H9 (cell line): ENCODE measurements at regions not wholly inside any gene's neighbourhood (a gene's known extent, or its start where the extent isn't known, plus 50 kb on each side); places are given as distances from the start of the nearest gene placed in this dataset.

Experiments used
- DNase-seq: peaks from one replicate; pipeline ENCODE4 v3.0.0-alpha.2; 2017
- H2AFZ ChIP-seq: one replicate; pipeline ENCODE4 v1.6.1; 2013; ENCODE audit warnings: mild to moderate bottlenecking, low read length, control low read depth, moderate library complexity
- H2AK5ac ChIP-seq: 2 replicates; pipeline ENCODE4 v1.6.1; 2013; ENCODE audit warnings: low read length, control low read depth, mixed read lengths; ENCODE audit not compliant: insufficient read length
- H2BK120ac ChIP-seq: one replicate; pipeline ENCODE4 v1.6.1; 2013; ENCODE audit warnings: low read depth, mild to moderate bottlenecking, low read length, control low read depth, inconsistent platforms; ENCODE audit not compliant: poor library complexity, severe bottlenecking
- H2BK12ac ChIP-seq: 2 replicates; pipeline ENCODE4 v1.6.1; 2013; ENCODE audit warnings: low read length, control low read depth, mixed read lengths, low read depth; ENCODE audit not compliant: insufficient read length
- H2BK15ac ChIP-seq: 2 replicates; pipeline ENCODE4 v1.6.1; 2013; ENCODE audit warnings: low read depth, low read length, control low read depth
- H2BK20ac ChIP-seq: one replicate; pipeline ENCODE4 v1.6.1; 2013; ENCODE audit warnings: low read depth, mild to moderate bottlenecking, low read length, control low read depth, inconsistent platforms; ENCODE audit not compliant: poor library complexity, severe bottlenecking
- H2BK5ac ChIP-seq: 2 replicates; pipeline ENCODE4 v1.6.1; 2013; ENCODE audit warnings: low read length, control low read depth, mixed read lengths; ENCODE audit not compliant: insufficient read length
- H3K14ac ChIP-seq: 2 replicates; pipeline ENCODE4 v1.6.1; 2013; ENCODE audit warnings: low read length, control low read depth; ENCODE audit not compliant: insufficient read depth
- H3K18ac ChIP-seq: 2 replicates; pipeline ENCODE4 v1.6.1; 2013; ENCODE audit warnings: low read depth, mild to moderate bottlenecking, mixed read lengths, low read length, control low read depth; ENCODE audit not compliant: insufficient read length
- H3K23ac ChIP-seq: 2 replicates; pipeline ENCODE4 v1.6.1; 2013; ENCODE audit warnings: low read length, control low read depth, mixed read lengths, low read depth; ENCODE audit not compliant: insufficient read length
- H3K23me2 ChIP-seq: 2 replicates; pipeline ENCODE4 v1.6.1; 2013; ENCODE audit warnings: low read depth, mild to moderate bottlenecking, mixed read lengths, low read length, control low read depth; ENCODE audit not compliant: insufficient read length, poor library complexity, severe bottlenecking
- H3K27ac ChIP-seq: 2 replicates; pipeline ENCODE4 v1.5.1; 2013; ENCODE audit warnings: low read length, control low read depth, mixed read lengths, low read depth; ENCODE audit not compliant: insufficient read length
- H3K27me3 ChIP-seq: 2 replicates; pipeline ENCODE4 v1.6.1; 2013; ENCODE audit warnings: low read length, control low read depth, inconsistent platforms; ENCODE audit not compliant: insufficient read depth
- H3K4ac ChIP-seq: 2 replicates; pipeline ENCODE4 v1.6.1; 2013; ENCODE audit warnings: low read depth, mild to moderate bottlenecking, control low read depth, inconsistent platforms, low read length, moderate library complexity
- H3K4me1 ChIP-seq: 2 replicates; pipeline ENCODE4 v1.6.1; 2013; ENCODE audit warnings: low read length, control low read depth, inconsistent platforms; ENCODE audit not compliant: insufficient read depth
- H3K4me2 ChIP-seq: 2 replicates; pipeline ENCODE4 v1.6.1; 2013; ENCODE audit warnings: low read length, control low read depth, mixed read lengths; ENCODE audit not compliant: insufficient read length, insufficient read depth
- H3K56ac ChIP-seq: 2 replicates; pipeline ENCODE4 v1.6.1; 2013; ENCODE audit warnings: low read depth, mild to moderate bottlenecking, mixed read lengths, low read length, control low read depth; ENCODE audit not compliant: insufficient read length
- H3K79me1 ChIP-seq: 2 replicates; pipeline ENCODE4 v1.6.1; 2013; ENCODE audit warnings: low read depth, mild to moderate bottlenecking, moderate library complexity, low read length, control low read depth, inconsistent platforms; ENCODE audit not compliant: insufficient read depth, poor library complexity, severe bottlenecking
- H3K79me2 ChIP-seq: 2 replicates; pipeline ENCODE4 v1.6.1; 2013; ENCODE audit warnings: low read length, control low read depth, inconsistent platforms; ENCODE audit not compliant: insufficient read depth
- H3K9ac ChIP-seq: 2 replicates; pipeline ENCODE4 v1.6.1; 2013; ENCODE audit warnings: low read length, control low read depth, mixed read lengths; ENCODE audit not compliant: insufficient read length; ENCODE audit errors: extremely low read depth
- H3K9me3 ChIP-seq: one replicate; pipeline ENCODE4 v1.6.1; 2013; ENCODE audit warnings: low read depth, low read length, inconsistent platforms; ENCODE audit not compliant: control insufficient read depth
- H3T11ph ChIP-seq: one replicate; pipeline ENCODE4 v1.6.1; 2013; ENCODE audit warnings: mild to moderate bottlenecking, low read length, control low read depth, inconsistent platforms
- H4K20me1 ChIP-seq: one replicate; pipeline ENCODE4 v1.6.1; 2013; ENCODE audit not compliant: control insufficient read depth, insufficient read length, insufficient read depth
- H4K5ac ChIP-seq: 2 replicates; pipeline ENCODE4 v1.6.1; 2013; ENCODE audit warnings: low read depth, mild to moderate bottlenecking, mixed read lengths, low read length, control low read depth; ENCODE audit not compliant: insufficient read length
- H4K8ac ChIP-seq: replicated peaks from 2 replicates; pipeline ENCODE4 v1.6.1; 2013; ENCODE audit warnings: low read length, control low read depth, mixed read lengths, low read depth; ENCODE audit not compliant: insufficient read length
- H4K91ac ChIP-seq: 2 replicates; pipeline ENCODE4 v1.6.1; 2013; ENCODE audit warnings: low read depth, mild to moderate bottlenecking, moderate library complexity, mixed read lengths, low read length, control low read depth; ENCODE audit not compliant: insufficient read length
- H3K27ac Mint-ChIP-seq, 3 experiments: 2 replicates in 2 of 3; 3 replicates in 1 of 3; pipeline ENCODE4 v1.8.0; 2020 to 2021; ENCODE audit warnings: mixed read lengths in 3 of 3, mild to moderate bottlenecking in 1 of 3, moderate library complexity in 1 of 3
- H3K27me3 Mint-ChIP-seq: 2 replicates; pipeline ENCODE4 v1.8.0; 2021; ENCODE audit warnings: low read depth, mild to moderate bottlenecking, moderate library complexity, mixed read lengths
- H3K36me3 Mint-ChIP-seq, 3 experiments: 2 replicates in 2 of 3; 3 replicates in 1 of 3; pipeline ENCODE4 v1.8.0; 2020 to 2021; ENCODE audit warnings: low read depth in 3 of 3, mixed read lengths in 3 of 3; ENCODE audit not compliant: insufficient read depth in 1 of 3
- H3K4me1 Mint-ChIP-seq, 2 experiments: 2 replicates each; pipeline ENCODE4 v1.8.0; 2020; ENCODE audit warnings: mixed read lengths in 2 of 2
- H3K4me3 Mint-ChIP-seq, 2 experiments: 2 replicates in 1 of 2; 3 replicates in 1 of 2; pipeline ENCODE4 v1.8.0; 2020 to 2021; ENCODE audit warnings: mild to moderate bottlenecking in 2 of 2, mixed read lengths in 2 of 2, moderate library complexity in 1 of 2
- H3K9me3 Mint-ChIP-seq, 2 experiments: 2 replicates in 1 of 2; 3 replicates in 1 of 2; pipeline ENCODE4 v1.8.0; 2020; ENCODE audit warnings: mild to moderate bottlenecking in 2 of 2, mixed read lengths in 2 of 2, moderate library complexity in 1 of 2
- CTCF ChIP-seq: fragments of 200-600 bp; sonication (generic); conservative IDR thresholded peaks from 3 replicates; pipeline ENCODE4 v1.8.0; 2021; ENCODE audit warnings: antibody characterized with exemption, mild to moderate bottlenecking
- WGBS: extraction: QIAGEN DNeasy Blood & Tissue Kit; methylation state at CpG from one replicate; pipeline ENCODE4 v1.1.7; 2013; ENCODE audit warnings: missing lambda C conversion rate, low lambda C conversion rate, mixed read lengths; ENCODE audit not compliant: insufficient read length; ENCODE audit errors: extremely low coverage; 5-methylcytosine and 5-hydroxymethylcytosine counted together

- Histone ChIP-seq H4K5ac (no peak overlapping the region), H4K8ac (no peak overlapping the region), H3K79me1 (no peaks in the 10 kb centered on the region), H4K91ac (no peak overlapping the region), H2BK15ac (no peak overlapping the region), H2AK5ac (no peak overlapping the region), H4K20me1 (no peaks in the 10 kb centered on the region), H2BK120ac (no peak overlapping the region), H3K27ac (no peak overlapping the region), H3K23ac (no peak overlapping the region), H3K9me3 (no peaks in the 10 kb centered on the region), H2BK20ac (no peak overlapping the region), H2BK12ac (no peak overlapping the region), H3K9ac (no peak overlapping the region), H3K27me3 (no peaks in the 10 kb centered on the region), H3K18ac (no peak overlapping the region), H2BK5ac (no peak overlapping the region), H3T11ph (no peak overlapping the region), H3K4me1 (no peaks in the 10 kb centered on the region), H3K4ac (no peak overlapping the region), H3K14ac (no peak overlapping the region), H3K4me2 (no peak overlapping the region), H3K79me2 (no peaks in the 10 kb centered on the region), H3K23me2 (no peaks in the 10 kb centered on the region), H3K56ac (no peak overlapping the region), H2AFZ (no peak overlapping the region)
- no peak overlapping the region for H3K4me3 Mint-ChIP-seq
- DNase-seq, result no peak
- no peaks in the 10 kb centered on the region for H3K27me3 Mint-ChIP-seq
- no peak for TF ChIP-seq CTCF
- no peaks in the 10 kb centered on the region for H3K36me3 Mint-ChIP-seq
- no peaks in the 10 kb centered on the region for H3K9me3 Mint-ChIP-seq
- no peak overlapping the region for H3K27ac Mint-ChIP-seq
- no CpG with 5 or more reads among the region's 1 CpG for WGBS
- peaks cover 0 to 6% of the 10 kb centered on the region in 2 experiments; a peak in 3 of 4 replicates for H3K4me1 Mint-ChIP-seq
These were observed 77.9 kb downstream of the ZC3H11B start for GRCh38 chr1:219534991-219535390.
